GM10248 (cell line): ENCODE measurements at regions not wholly inside any gene's neighbourhood (a gene's known extent, or its start where the extent isn't known, plus 50 kb on each side); places are given as distances from the start of the nearest gene placed in this dataset.

Experiments used
- CTCF ChIA-PET: fragments of 300-600 bp; sonication (Branson Sonifier 250); formaldehyde crosslinking; extraction: SDS; loops from one replicate; lab custom pipeline; 2021; ENCODE audit warnings: antibody characterized with exemption; lab: Yijun Ruan, JAX
- POLR2A ChIA-PET: fragments of 350-650 bp; sonication (Branson Sonifier 250); formaldehyde crosslinking; extraction: SDS; loops from one replicate; lab custom pipeline; 2020; ENCODE audit warnings: antibody characterized with exemption; lab: Yijun Ruan, JAX
- DNase-seq: peaks from one replicate; pipeline ENCODE4 v3.0.0; 2012; ENCODE audit errors: extremely low spot score
- TF ChIP-seq, protein P1 (sequence below): IDR thresholded peaks from 2 replicates; pipeline ENCODE4 v1.5.1; 2012; ENCODE audit warnings: mild to moderate bottlenecking, low read depth; ENCODE audit errors: extremely low read depth, missing control alignments, control extremely low read depth

DNA sequence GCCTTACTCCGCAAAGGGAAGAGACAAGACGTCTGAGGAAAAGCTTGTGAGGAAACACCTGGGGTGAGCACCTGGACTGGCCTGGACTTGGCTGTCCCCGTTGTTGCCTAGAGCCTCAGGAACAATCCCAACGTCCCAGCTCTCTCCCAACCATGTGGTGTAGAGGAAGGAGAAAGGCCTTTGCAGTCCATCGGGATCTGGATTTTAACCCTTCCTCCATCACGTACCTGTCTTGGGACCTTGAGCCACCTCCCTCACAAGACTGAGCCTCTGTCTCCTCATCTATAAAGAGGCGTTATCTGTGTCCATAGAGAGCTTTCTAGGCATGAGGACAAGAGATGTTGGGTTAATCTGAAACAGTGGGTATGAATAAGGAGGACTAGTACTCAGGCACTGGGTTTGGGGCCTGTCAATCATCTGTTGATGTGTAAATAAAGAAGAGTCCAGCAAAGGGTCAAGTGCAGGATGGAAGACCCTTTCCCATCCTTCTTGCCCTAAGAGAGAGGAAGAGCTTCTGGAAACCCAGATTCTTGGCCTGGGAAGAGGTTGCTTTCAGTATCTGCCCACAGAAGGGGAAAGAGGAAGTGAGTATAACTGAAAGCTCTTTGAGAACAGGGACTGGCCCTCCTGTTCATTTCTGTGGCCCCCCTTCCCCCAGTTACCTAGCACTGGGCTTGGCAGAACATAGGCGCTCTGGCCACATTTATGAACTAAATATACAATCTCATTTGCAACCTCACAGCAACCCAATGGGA lies 137.1 kb downstream of the PJA1 start:
- POLR2A ChIA-PET, result interaction anchor here (1.0 kb wide), 1 partner anchor 199 kb away, joined by 3 read pairs; the partner anchor contains the start of gene EFNB1
- peak; percentile 62 for DNase-seq
- CTCF ChIA-PET, result interaction anchor here (1.6 kb wide), 1 partner anchor 200 kb away, joined by 6 read pairs; the partner anchor contains the start of gene EFNB1
- TF ChIP-seq, protein P1, sequence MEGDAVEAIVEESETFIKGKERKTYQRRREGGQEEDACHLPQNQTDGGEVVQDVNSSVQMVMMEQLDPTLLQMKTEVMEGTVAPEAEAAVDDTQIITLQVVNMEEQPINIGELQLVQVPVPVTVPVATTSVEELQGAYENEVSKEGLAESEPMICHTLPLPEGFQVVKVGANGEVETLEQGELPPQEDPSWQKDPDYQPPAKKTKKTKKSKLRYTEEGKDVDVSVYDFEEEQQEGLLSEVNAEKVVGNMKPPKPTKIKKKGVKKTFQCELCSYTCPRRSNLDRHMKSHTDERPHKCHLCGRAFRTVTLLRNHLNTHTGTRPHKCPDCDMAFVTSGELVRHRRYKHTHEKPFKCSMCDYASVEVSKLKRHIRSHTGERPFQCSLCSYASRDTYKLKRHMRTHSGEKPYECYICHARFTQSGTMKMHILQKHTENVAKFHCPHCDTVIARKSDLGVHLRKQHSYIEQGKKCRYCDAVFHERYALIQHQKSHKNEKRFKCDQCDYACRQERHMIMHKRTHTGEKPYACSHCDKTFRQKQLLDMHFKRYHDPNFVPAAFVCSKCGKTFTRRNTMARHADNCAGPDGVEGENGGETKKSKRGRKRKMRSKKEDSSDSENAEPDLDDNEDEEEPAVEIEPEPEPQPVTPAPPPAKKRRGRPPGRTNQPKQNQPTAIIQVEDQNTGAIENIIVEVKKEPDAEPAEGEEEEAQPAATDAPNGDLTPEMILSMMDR, result no peak

DNA sequence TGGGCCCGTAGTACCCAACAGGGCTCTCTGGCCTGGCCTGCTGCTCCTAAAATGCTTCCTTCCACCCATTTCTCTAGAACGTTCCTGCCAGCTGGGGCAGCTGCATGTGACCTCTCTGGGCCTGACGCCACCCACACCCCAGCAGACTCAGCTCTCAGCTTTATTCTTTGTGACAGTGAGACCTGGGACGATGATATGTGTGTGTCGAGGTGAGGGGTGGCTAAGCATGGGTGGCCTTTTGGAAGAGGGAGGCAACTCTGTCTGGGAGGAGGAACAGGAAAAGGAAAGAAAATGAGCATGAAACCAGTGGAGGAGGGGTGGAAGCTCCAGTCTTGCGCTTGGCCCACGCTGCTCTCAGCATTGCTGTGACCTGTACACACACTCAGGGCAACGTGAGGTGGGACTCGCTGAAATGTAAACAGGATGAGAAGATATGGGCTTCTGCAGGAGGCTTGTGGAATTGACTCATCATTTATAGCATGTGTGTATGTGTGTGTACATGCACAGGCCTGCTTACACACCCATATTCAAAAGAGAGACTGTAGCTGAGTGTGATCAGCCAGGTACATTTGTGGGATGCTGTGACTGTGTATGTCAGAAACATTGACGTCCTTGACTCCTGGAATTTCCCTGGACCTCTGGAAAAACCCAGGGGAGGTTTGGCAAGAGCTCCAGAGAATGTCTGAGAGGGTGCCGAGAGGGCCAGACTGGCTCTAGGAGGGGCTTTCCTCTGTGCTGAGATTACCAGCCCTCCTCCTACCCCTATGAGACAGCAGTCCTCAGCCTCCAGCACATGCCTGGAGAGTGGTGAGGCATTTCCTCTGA lies 137.9 kb downstream of the PJA1 start:
- ChIA-PET CTCF (interaction anchor here (1.2 to 1.6 kb wide), 2 partner anchors 195 to 199 kb away, joined by 3 to 6 read pairs; partner anchors contain the start of gene EFNB1), POLR2A (interaction anchor here (1.0 kb wide), 1 partner anchor 199 kb away, joined by 3 read pairs; the partner anchor contains the start of gene EFNB1)
- no peak for DNase-seq
- TF ChIP-seq, protein P1, result no peak

DNA sequence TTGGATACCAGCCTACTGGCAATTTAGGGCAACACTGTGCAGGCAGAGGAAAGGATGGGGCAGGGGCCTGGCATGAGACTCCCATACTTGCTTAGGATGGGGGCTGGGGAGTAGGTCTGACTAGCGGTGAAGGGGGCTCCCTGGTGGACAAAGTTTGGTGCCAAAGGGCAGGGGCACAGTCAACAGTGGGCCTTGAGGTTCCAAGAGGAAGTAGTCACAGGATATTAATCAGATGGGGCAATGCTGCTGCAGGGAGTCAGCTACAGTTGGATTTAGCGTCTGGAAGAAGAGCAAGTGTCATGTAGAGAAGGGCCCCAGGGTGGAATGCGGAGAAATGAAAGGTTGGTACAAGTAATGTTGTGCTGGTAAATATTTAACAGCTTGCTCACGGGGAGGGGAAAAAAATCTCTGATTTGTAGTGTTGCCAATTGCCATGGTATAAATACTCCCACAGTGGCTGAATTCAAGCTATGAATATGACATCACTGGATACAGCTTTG lies 139.4 kb downstream of the PJA1 start:
- no peak for DNase-seq
- CTCF ChIA-PET, result interaction anchor here (1.4 kb wide), 1 partner anchor 196 kb away, joined by 3 read pairs; no protein-coding TSS in a partner anchor
- POLR2A ChIA-PET, result no interaction called here
- TF ChIP-seq, protein P1, result no peak

DNA sequence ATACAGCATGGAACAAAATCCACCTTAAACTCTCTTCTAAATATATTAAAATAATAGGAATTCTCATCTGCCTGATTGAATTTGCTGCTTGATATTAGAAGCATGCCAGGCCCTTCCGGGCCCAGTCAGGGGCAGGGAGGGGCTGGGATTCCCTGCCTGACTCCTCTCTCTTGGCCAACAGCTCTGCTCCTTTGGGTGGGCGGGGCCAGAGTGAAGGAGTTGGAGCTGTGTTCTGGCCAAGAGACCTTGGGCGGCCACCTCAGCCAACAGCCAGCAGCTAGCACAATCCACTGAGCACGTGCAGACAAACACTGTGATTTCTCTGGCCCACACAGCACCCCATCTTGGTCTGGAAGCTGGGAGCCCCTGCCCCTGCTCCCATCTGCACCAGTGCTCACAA lies 140.3 kb downstream of the PJA1 start:
- ChIA-PET CTCF (interaction anchor here (1.4 kb wide), 1 partner anchor 197 kb away, joined by 3 read pairs; no protein-coding TSS in a partner anchor), POLR2A (no interaction called here)
- no peak for DNase-seq
- TF ChIP-seq, protein P1, result no peak

DNA sequence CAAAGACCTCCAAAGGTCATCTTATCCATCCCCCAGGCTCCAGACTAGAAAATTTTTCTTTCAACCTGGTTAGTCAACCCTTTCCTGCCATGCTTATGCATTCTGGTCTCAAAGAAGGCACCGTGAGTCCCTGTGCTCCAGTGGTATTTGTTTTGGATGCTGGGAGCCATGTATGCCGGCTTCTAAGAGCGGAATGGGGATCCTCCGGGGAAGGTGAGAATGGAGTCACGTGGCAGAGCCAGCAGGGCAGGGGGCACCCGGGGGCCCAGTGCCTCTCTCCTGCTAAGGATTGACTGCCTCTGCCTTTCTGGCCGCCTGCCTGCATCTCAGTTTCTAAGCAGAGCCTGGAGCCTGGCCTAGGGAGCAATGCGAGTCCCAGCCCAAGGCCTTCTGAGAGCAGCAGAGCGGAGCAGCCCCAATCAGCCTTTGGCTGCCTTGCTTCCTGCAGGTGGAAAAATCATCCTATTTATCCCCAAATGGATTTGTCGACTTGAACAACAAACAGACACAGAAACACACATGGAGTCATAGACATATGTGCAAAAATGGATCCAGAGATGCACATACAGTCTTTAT lies 141.0 kb downstream of the PJA1 start:
- POLR2A ChIA-PET, result no interaction called here
- CTCF ChIA-PET, result interaction anchor here (1.4 to 1.5 kb wide), 2 partner anchors 33 to 198 kb away, joined by 3 read pairs; no protein-coding TSS in a partner anchor
- DNase-seq, result no peak
- TF ChIP-seq, protein P1, result no peak
